Calu3 (cell line): ENCODE measurements at regions not wholly inside any gene's neighbourhood (a gene's known extent, or its start where the extent isn't known, plus 50 kb on each side); places are given as distances from the start of the nearest gene placed in this dataset.

Experiments
- BruUV-seq: library from RNA; stranded (reverse); fragments of 400-500 nt; replicated peaks from 2 replicates; lab custom pipeline; 2021; lab: Mats Ljungman, UMichigan
- CTCF ChIA-PET: fragments of 300-600 bp; sonication (Branson Sonifier 250); formaldehyde crosslinking; loops from one replicate; lab custom pipeline; 2022; ENCODE audit warnings: antibody characterized with exemption; lab: Charles Lee
- DNase-seq: peaks from one replicate; pipeline ENCODE4 v3.0.0; 2022
- H3K27ac Mint-ChIP-seq: one replicate; pipeline ENCODE4 v1.8.0; 2022; ENCODE audit warnings: mixed read lengths; ENCODE audit not compliant: unreplicated experiment
- H3K27me3 Mint-ChIP-seq: one replicate; pipeline ENCODE4 v1.8.0; 2022; ENCODE audit warnings: mixed read lengths; ENCODE audit not compliant: unreplicated experiment
- H3K36me3 Mint-ChIP-seq: one replicate; pipeline ENCODE4 v1.8.0; 2022; ENCODE audit warnings: mild to moderate bottlenecking, moderate library complexity, mixed read lengths; ENCODE audit not compliant: insufficient read depth, unreplicated experiment
- H3K4me1 Mint-ChIP-seq: one replicate; pipeline ENCODE4 v1.8.0; 2022; ENCODE audit warnings: mild to moderate bottlenecking, low read depth, mixed read lengths; ENCODE audit not compliant: unreplicated experiment
- H3K4me3 Mint-ChIP-seq: one replicate; pipeline ENCODE4 v1.8.0; 2022; ENCODE audit warnings: mild to moderate bottlenecking, low read depth, moderate library complexity, mixed read lengths; ENCODE audit not compliant: unreplicated experiment
- H3K9me3 Mint-ChIP-seq: one replicate; pipeline ENCODE4 v1.8.0; 2022; ENCODE audit warnings: low read depth, mixed read lengths; ENCODE audit not compliant: unreplicated experiment
- CTCF ChIP-seq: fragments of 200-600 bp; IDR thresholded peaks from one replicate; pipeline ENCODE4 v1.8.0; 2022; ENCODE audit warnings: antibody characterized with exemption; ENCODE audit not compliant: unreplicated experiment
- intact Hi-C: fragments of 100-400 bp; cut with micrococcal nuclease; formaldehyde crosslinking; loops from one replicate; pipeline ENCODE4 v1.10.0; 2022; ENCODE audit not compliant: unreplicated experiment

- no peak for TF ChIP-seq CTCF
- intact Hi-C loops = no loop called here
- CTCF ChIA-PET = no interaction called here
- no peaks in the 10 kb centered on the region for H3K9me3 Mint-ChIP-seq
- DNase-seq = no peak
- H3K27me3 Mint-ChIP-seq = peaks cover 83% of the 10 kb centered on the region
- H3K4me3 Mint-ChIP-seq = no peak overlapping the region
- BruUV-seq = no TSS peak
- H3K4me1 Mint-ChIP-seq = no peaks in the 10 kb centered on the region
- no peaks in the 10 kb centered on the region for H3K36me3 Mint-ChIP-seq
- H3K27ac Mint-ChIP-seq = no peak overlapping the region
These were observed 104.8 kb upstream of the GJB5 start for GRCh38 chr1:34650090-34650489.

GRCh38 chr1:34650800-34651199 is 104.0 kb upstream of the GJB5 start:
- DNase-seq = no peak
- CTCF ChIA-PET = no interaction called here
- Mint-ChIP-seq H3K4me1 (no peaks in the 10 kb centered on the region), H3K36me3 (no peaks in the 10 kb centered on the region), H3K27ac (no peak overlapping the region), H3K27me3 (peaks cover 83% of the 10 kb centered on the region), H3K9me3 (no peaks in the 10 kb centered on the region), H3K4me3 (no peak overlapping the region)
- no peak for TF ChIP-seq CTCF
- BruUV-seq = no TSS peak
- intact Hi-C loops = no loop called here

DNA sequence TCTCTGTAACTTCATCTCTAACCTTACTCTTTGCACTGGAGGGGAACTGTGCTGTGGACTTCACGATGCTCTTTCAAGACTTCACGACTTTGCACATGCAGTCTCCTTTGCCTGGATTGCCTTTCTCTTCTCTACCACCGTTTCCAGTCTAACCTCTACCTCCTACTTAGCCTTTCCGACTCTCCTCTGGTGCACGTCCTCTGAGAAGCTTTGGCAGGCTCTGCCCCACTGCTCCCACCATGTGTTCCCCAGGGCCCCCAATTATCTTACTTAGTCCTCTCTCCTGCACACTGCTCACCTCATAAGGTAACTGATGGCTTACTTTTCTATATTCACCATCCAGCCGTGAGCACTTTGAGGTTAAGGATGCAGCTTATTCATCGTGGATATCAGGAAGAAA is 101.7 kb upstream of the GJB5 start:
- H3K9me3 Mint-ChIP-seq = no peaks in the 10 kb centered on the region

DNA sequence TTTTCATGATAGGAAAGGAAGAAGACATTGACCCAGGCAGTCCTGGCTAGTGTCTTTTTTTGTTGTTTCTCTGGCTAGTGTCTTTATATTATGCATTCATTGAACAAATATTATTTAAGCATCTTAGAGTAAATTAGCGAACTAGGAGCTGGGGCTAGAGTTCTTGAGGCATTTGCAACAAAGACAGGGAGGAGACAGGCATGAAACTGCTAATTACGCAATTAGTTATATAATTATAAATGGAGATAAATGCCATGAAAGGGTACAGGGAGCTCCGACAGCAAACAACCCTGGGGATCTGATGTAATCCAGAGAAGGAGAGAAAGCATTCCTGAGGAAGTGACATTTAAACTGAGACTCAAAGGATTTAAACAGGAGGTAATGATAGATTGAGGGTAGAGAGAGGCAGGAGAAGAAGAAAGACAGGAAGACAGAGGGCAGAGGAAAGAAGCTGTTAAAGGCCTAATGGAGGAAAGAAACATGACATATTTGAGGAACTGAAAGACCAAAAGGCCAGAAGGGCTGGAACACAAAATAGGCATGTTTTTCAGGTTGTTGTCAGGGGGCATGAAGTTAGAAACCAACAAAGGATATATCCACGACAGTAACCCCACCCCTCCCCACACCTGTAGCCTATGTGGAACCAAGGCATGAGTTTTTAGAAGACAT is 99.5 kb upstream of the GJB5 start:
- CTCF ChIA-PET = interaction anchor here (0.7 kb wide), 1 partner anchor 32 kb away, joined by 3 read pairs; no protein-coding TSS in a partner anchor
- H3K27ac Mint-ChIP-seq = no peak overlapping the region
- no TSS peak for BruUV-seq
- no peak for DNase-seq
- no peak for TF ChIP-seq CTCF
- no peaks in the 10 kb centered on the region for H3K9me3 Mint-ChIP-seq
- H3K4me3 Mint-ChIP-seq = no peak overlapping the region
- no peaks in the 10 kb centered on the region for H3K36me3 Mint-ChIP-seq
- intact Hi-C loops = no loop called here
- H3K4me1 Mint-ChIP-seq = no peaks in the 10 kb centered on the region
- peaks cover 80% of the 10 kb centered on the region for H3K27me3 Mint-ChIP-seq

More for the DNA sequence above, 101.7 kb upstream of the GJB5 start:
- no TSS peak for BruUV-seq
- Mint-ChIP-seq H3K27ac (no peak overlapping the region), H3K36me3 (no peaks in the 10 kb centered on the region), H3K4me3 (no peak overlapping the region), H3K4me1 (no peaks in the 10 kb centered on the region), H3K27me3 (peaks cover 75% of the 10 kb centered on the region)
- no peak for TF ChIP-seq CTCF
- intact Hi-C loops = no loop called here
- DNase-seq = no peak
- CTCF ChIA-PET = interaction anchor here (1.0 kb wide), 1 partner anchor 14 kb away, joined by 3 read pairs; no protein-coding TSS in a partner anchor
